D721Med (cell line): ENCODE measurements at regions not wholly inside any gene's neighbourhood (a gene's known extent, or its start where the extent isn't known, plus 50 kb on each side); places are given as distances from the start of the nearest gene placed in this dataset.

Source experiments
- DNase-seq: peaks from one replicate; pipeline ENCODE4 v3.0.0; 2011; ENCODE audit warnings: low spot score; ENCODE audit not compliant: insufficient read length
- FAIRE-seq: peaks from 2 replicates; lab custom pipeline; 2011; peaks lifted over from hg19 to GRCh38; lab: Jason Lieb, UNC
- TF ChIP-seq, protein P1 (sequence below): IDR thresholded peaks from 2 replicates; pipeline ENCODE4 v1.5.1; 2012; ENCODE audit warnings: mild to moderate bottlenecking, control low read depth; ENCODE audit not compliant: insufficient read depth; ENCODE audit errors: missing control alignments

DNA sequence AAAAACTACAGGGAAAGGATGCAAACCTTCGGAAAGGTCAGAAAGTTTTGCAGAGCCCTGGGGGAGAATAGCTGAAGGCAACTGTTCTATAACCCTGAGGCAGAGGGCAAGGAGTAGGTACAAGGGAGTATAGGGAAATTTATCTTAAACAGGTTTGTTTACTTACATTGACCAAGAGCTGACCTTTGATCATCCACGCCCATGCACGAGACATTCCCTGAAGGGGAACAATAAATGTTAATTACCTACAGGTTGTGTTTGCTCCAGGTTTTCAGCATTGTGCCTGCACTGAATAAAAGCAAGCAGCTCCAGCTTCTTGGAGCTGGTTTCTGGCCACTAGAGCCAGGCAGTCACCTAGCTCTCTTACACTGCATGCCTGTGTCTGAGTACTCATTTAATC lies 524.5 kb upstream of the TGFBR2 start:
- TF ChIP-seq, protein P1, sequence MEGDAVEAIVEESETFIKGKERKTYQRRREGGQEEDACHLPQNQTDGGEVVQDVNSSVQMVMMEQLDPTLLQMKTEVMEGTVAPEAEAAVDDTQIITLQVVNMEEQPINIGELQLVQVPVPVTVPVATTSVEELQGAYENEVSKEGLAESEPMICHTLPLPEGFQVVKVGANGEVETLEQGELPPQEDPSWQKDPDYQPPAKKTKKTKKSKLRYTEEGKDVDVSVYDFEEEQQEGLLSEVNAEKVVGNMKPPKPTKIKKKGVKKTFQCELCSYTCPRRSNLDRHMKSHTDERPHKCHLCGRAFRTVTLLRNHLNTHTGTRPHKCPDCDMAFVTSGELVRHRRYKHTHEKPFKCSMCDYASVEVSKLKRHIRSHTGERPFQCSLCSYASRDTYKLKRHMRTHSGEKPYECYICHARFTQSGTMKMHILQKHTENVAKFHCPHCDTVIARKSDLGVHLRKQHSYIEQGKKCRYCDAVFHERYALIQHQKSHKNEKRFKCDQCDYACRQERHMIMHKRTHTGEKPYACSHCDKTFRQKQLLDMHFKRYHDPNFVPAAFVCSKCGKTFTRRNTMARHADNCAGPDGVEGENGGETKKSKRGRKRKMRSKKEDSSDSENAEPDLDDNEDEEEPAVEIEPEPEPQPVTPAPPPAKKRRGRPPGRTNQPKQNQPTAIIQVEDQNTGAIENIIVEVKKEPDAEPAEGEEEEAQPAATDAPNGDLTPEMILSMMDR, result no peak
- FAIRE-seq, result no peak

DNA sequence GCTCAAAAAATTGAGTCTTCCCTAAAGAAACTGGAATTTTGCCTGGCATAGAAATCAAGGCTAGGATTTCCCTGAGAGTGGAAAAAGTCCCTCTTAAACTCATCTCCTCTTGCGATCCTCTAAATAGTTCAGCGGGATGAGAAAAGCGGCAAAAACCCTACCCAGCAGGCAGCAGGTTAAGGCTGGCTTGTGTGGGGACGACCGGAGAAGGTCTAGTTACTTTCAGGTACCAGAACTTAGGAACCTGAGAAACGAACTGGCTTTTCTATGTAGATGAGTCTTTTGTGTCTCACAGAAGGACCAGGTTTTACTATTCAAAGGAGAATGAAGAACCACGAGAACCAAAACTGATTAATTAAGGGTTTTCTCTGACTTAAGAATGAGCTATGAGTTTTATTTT lies 523.7 kb upstream of the TGFBR2 start:
- DNase-seq, result no peak
- FAIRE-seq, result no peak
- TF ChIP-seq, protein P1, result no peak

More for the DNA sequence above, 524.5 kb upstream of the TGFBR2 start:
- DNase-seq, result no peak

DNA sequence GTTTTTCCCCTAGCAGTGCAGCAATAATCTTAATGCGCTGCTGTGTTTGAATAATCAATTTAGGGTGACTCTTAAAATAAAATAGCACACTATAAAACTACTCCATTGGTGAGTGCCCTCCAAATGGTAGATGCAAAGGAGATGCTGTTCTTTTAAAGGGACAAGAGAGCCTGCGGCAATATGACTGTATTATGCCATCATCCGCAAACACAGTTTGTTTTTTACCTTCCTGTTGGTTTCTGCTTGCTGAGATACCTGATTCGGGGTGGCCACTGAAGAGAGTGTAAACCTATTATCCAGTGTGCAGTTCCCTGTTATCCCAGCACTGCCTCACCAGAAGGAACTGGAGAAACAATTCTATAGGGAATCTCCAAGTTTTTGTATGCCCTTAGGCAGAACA lies 523.1 kb upstream of the TGFBR2 start:
- FAIRE-seq (no peak), DNase-seq (no peak)
- TF ChIP-seq, protein P1, result no peak

DNA sequence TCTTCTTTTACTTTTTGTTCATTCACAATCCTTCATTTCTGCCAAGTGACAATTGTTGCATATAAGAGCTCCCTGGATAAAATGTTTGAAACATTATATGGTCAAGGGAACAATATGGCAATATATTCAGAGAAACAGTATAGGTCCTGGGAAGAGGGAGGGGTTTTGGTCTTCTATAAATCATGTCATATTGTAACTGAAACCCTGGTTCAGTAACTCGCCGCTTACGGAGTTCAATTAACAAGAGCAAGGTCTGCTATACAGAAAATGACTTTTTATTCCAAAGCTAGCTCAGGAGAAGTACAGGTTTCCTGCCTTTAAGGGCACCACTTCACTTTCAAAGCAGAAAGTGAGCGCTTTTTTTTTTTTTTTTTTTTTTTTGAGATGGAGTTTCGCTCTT lies 522.1 kb upstream of the TGFBR2 start:
- DNase-seq (no peak), FAIRE-seq (no peak)
- TF ChIP-seq, protein P1, result no peak

DNA sequence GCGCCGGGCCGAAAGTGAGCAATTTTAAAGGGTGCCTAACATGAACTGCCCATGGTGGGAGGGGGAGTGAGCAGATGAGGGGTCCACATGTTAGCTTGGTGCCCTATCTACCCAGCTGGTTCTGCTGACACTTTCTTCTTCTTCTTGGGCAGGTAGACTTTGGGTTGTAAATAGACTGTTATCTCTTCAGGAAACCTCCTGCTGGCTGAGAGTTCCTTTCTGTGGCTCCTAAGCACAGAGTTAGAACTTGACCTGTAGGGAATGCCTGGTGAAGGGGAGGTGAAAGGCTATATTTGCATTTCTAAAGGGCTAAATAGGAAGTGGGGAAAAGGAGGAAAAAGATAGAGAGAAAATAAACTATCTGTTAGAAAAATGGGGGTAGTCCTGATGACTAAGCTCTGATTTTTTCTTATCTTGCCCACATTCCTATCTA lies 521.4 kb upstream of the TGFBR2 start:
- FAIRE-seq (no peak), DNase-seq (no peak)
- TF ChIP-seq, protein P1, result no peak

DNA sequence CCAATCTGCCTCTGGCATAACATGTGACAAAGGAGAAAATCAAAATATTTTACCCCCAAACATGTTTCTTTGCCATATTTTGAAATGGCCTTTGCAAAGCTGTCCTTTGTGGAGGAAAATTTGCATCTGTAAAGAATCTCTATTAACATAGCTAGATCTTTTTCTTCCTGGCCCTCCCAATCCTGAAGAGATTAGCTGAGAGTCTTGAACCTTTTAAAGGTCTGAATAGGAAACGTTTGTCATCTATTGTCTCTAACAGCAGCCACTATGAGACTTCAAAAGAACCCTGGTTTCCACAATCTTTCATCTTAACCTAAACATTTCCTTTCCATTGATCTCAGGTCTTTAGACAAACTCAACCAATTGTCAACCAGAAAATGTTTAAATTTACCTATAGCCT lies 520.9 kb upstream of the TGFBR2 start:
- no peak for DNase-seq
- TF ChIP-seq, protein P1, result no peak
- FAIRE-seq, result no peak

DNA sequence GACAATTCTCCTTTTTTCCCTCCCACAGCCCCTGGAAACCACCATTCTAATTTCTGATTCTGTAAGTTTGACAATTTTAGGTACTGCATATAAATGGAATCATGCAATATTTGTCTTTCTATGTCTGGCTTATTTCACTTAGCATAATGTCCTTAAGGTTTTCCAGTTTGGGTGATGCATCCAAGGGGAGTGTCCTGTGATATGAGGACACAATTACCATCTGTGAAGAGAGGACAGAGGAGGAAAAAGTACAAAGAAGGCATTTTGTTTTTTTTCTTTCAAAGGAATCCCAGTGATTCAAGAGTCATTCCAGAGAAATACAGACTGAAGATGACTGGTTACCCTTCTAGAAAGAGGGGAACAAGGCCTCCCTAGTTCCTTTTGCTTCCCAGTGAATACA lies 514.7 kb upstream of the TGFBR2 start:
- FAIRE-seq, result no peak
- TF ChIP-seq, protein P1, result no peak
- DNase-seq, result no peak
